HG03139 (cell line): ENCODE measurements at regions not wholly inside any gene's neighbourhood (a gene's known extent, or its start where the extent isn't known, plus 50 kb on each side); places are given as distances from the start of the nearest gene placed in this dataset.

Experiments used
- ATAC-seq: cut with Tn5 transposase; IDR thresholded peaks from one replicate; pipeline ENCODE4 v1.9.1; 2021; ENCODE audit not compliant: unreplicated experiment

DNA sequence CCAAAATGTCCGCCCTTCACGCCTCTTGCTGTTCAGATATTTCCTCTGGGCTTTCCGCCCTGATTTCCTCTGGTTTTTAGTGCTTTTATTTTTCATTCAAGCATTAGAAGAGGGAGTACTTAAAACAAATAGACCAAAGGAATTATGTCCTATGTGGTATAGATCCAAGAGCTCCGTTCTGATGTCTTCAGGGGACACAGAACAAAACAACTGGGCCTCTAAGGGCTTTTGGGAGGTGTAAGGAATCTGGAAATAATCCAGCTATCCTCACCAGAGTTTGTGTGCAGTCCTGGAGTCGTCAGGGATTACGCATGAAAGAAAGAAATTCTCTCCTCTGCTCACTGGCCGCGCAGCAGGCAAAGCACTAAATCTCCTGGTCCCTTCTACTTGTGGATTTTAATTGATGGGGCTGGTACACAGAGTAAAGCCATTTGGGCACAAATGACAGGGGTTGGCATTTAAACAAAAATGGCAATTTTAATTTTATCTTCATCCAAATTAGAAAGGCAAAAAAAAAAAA lies 999.2 kb downstream of the ADGRL3 start:
- no peak for ATAC-seq

DNA sequence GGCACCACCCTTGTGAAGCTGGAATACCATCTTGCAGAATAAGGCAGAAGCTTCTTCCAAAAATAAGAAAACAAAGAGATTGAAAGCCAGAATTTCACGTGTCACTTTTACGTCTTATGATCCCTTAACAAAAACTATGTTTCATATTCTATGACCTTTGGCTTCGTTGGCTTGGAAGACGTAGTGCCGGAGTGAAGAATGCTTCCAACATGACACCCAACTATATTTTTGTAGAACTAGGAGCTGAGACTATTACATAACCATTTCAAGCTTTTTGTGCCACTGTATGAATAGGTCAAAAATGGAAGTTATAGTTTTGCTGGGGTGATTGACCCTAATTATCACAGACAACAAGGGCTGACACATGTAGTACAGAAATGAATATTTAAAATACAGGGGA lies 996.2 kb downstream of the ADGRL3 start:
- ATAC-seq, result no peak

DNA sequence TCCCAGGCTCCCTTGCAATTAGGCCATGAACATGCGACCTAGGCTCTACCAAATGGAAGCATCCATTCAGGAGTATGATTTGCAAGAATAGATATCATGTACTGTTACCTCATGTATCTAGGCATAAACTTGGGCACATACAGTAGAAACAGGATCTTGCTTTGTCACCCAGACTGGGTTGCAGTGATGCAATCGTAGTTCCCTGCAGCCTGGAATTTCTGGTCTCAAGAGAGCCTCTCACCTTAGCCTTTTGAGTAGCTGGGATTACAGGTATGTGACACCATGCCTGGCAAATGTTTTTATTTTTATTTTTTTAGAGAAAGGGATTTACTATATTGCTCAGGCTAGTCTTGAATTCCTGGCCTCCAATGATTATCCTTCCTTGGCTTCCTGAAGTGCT lies 994.2 kb downstream of the ADGRL3 start:
- no peak for ATAC-seq

DNA sequence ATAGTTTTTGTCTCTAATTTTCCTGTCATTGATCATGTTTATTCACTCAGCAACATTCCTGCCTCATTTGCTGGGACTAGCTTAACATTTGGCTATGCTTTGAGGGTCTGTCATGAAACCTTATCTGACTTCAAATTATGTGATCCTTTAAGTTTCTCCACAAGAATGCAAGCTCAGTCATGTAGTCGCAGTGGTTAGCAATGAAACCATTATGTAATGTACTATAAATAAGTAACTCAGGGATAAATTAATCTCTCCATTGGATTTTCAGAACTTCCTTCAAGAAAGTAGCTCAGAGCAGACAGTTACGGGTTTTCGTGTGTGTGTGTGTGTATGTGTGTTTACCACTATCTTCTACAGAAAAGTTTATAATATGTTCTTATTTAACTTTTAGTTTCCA lies 993.6 kb downstream of the ADGRL3 start:
- ATAC-seq, result no peak

DNA sequence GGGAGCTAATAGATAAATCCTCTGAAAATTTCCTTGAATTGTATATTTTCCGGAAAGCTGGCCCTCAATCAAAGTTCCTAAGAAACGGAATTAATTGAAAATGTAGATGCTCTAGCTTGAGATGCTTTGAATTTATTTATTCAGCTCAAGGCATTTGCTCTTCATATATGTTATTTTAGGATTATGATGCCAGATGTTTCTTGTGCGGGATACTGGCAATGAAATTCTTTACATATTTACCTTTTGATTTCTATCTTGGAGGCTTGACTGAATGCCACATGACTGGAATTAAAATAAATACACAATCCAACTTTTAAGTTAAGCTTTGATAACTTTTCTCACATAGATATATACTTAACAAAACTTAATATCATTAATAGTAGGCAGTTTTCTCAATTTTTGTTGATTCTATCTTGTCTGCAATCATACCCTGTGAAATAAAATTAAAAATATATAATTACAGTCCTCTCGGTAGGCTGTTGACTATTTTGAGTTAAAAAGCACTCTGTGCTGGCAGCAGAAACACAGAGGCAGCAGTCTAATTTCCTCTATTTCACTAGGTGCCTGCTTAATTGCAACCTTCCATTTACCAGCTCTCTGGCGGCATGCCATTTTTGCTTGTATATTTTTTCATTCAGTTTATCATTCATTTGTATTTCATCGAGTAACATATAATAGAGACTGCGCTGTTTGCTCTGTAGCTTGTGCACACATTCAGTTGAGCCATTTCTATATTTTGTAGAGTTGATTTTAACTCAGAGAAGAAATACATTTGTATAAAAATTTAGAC lies 991.5 kb downstream of the ADGRL3 start:
- ATAC-seq, result no peak

DNA sequence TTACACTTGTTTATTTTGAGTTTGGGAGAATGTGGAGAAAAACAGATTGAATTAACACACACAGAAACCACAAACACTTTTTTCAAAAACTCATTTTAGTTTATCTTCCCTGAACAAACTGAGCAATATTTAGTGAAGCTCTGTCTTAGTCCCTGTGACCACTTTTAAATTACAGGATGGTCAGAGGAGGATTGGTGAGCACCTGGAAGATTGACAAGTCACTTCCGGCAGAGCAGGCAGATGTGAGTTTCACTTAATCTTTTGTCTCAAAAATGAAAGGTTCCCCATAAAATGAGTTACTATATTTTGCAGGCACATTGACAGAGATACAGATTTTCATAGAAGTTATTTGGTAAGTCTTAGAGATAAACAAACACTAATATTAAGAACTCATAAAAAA lies 970.1 kb downstream of the ADGRL3 start:
- no peak for ATAC-seq

DNA sequence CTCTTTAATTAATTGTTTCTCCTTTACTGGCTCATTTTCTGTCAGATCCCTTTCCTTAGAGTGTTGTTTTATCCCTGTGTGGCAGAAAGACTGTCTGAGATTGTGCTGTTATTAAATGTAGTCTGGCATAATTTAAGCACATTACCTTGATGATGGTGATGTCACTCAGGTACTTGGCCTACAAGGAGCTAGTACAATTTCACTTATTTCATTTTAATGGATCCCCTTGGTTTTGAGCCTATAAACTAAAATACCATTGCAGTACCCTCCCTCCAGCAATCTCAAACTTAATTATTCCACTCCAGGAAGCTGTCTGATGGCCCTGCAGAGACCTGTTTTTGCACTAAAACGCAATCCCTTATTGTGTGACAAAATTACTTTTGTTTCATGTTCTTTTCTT lies 968.6 kb downstream of the ADGRL3 start:
- ATAC-seq, result no peak

DNA sequence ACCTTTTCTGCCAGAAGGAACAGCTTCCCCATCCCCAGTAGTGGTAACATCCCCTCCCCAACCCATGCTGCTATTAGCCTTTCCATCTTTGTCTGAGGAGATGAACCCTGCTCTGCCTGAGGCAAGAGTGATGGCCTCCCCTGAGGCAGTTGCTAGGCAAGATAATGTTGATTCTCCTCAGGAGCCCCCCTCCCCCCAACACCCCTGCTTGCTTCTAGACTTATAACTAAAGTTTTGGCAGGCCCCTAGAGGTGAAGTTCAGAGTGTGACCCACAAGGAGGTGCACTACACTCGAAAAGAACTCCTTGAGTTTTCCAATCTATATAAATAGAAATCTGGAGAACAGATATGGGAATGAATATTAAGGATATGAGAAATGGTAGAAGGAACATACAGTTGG lies 962.5 kb downstream of the ADGRL3 start:
- no peak for ATAC-seq

DNA sequence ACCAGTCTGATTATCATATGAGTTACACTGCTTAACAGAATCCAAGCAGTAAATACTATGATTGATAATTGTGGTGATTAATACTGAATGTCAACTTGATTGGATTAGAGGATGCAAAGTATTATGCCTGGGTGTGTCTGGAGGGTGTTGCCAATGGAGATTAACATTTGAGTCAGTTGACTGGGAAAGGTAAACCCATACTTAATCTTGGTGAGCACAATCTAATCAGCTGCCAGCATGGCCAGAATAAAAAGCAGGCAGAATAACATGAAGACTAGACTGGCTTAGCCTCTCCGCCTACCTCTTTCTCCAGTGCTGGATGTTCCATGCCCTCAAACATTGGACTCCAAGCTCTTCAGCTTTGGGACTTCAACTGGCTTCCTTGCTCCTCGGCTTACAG lies 961.3 kb downstream of the ADGRL3 start:
- no peak for ATAC-seq

DNA sequence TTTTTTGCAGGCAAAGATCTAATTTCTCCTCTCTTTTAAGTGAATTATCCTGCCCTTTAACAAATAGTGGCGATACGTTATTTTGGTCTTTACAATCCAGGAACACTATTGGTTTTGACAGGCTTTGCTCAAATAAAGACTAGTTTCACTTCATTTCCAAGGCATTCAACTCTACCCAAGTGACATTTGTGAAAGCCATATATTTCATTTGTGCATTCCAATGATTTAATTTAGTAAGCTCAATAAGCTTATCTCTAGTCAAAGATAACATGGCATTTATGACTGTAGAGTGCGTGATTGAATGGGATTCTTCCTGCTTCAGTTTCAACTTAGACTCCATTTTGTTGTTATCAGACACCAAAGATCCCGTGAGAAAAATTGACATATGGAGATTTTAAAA lies 959.8 kb downstream of the ADGRL3 start:
- ATAC-seq, result no peak

DNA sequence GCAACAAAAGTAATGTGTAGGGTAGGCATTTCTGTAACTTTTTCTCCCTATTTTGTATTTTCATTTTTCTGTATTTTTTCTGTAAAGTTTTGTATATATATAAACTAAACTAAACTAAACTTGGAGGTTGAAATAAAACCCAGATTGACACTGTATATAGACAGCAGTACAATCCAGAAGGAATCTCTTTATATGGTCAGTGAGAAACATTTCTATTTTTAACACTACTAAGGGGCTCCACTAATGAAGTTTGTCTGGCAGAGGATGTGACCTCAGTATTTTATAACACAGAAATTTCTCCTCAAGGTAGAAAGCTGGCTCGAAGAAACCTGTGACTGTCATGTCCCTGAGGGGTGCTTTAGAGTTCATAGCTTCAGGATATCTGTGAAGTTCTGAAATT lies 959.2 kb downstream of the ADGRL3 start:
- ATAC-seq, result no peak

DNA sequence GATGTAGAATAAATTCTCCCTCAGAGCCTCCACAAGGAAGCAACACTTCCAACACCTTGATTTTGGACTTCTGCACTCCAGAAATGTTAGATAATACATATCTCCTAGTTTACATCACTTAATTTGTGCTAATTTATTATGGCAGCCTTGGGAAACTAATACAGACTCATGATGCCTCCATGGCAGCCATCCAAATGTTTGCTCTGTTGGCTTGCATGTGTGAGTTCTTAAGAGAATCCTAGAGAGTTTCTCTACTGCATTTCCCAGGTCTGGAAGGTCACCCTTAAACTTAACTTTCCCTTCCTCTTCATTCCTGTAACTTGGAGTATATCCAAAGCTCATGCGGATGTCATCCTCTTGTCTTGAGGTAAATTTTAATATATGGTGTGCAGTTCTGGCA lies 956.1 kb downstream of the ADGRL3 start:
- no peak for ATAC-seq

DNA sequence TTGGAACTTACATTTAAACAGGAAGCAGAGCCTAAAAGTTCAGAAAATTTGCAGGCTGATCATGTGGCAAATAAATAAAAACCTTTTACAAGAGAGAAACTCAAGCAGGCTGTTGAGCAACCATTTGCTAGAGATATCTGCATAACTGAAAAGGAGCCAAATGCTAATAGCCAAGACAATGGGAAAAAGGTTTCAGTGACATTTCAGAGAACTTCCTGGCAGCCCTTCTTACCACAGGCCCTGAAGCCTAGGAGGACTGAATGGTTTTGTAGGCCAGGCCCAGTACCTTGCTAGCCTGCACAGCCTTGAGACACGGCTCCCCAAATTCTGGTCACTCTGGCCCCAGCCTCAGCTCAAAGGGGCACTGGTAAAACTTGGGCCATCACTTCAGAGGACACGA lies 945.1 kb downstream of the ADGRL3 start:
- ATAC-seq, result no peak

DNA sequence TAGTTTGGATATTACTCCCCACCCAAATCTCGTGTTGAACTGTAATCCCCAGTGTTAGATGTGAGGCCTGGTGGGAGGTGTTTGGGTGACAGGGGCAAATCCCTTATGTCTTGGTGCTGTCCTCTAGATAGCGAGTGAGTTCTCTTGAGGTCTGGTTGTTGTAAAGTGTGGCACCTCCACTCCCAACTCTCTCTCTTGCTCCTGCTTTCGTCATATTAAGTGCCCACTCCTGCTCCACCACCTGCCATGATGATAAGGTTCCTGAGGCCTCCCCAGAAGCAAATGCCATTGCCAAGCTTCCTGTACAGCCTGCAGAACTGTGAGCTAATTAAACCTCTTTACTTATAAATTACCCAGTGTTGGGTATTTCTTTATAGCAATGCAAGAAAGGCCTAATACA lies 944.3 kb downstream of the ADGRL3 start:
- no peak for ATAC-seq

DNA sequence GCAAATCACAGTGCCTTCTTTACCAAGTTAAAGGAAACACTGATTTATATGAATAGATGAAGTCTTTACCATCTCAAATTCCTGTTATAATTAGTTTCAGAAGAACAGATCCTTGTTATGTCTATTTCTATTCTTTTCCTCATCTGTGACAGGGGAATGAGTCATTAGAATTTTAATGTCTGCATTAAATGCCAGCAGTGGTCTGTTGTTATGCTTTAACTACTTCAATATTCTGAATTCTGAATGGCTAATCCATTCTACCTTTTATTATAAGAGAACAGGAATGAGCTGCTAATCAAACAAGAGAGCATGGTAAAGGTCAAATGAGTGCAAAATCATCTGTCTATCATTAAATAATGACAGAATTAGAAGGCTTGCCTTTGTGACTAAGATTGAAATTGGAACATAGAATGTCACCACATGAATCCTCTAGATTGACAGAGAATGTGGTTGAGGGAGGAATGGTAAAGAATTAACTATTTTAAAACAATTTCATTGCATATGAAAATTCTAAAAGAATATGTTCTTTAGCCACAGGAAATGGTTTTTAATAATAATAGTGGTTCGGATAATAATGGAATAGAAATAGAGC lies 935.5 kb downstream of the ADGRL3 start:
- no peak for ATAC-seq

DNA sequence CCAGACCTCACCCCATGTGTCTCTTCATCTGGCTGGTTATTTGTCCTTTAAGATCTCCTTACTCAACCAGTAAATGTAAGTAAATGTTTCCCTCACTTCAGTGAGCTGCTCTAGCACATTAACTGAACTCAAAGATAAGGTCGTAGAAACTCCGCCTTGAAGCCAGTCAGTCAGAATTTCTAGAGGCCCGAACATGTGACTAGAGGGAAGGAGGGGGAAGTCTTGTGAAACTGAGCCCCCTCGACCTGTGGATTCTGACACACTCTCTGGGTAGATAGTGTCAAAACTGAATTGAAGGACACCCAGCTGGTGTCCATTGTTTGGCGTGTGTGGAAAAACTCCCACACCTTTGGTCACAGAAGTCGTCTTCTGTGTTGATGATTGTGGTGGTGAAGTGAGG lies 933.9 kb downstream of the ADGRL3 start:
- no peak for ATAC-seq

DNA sequence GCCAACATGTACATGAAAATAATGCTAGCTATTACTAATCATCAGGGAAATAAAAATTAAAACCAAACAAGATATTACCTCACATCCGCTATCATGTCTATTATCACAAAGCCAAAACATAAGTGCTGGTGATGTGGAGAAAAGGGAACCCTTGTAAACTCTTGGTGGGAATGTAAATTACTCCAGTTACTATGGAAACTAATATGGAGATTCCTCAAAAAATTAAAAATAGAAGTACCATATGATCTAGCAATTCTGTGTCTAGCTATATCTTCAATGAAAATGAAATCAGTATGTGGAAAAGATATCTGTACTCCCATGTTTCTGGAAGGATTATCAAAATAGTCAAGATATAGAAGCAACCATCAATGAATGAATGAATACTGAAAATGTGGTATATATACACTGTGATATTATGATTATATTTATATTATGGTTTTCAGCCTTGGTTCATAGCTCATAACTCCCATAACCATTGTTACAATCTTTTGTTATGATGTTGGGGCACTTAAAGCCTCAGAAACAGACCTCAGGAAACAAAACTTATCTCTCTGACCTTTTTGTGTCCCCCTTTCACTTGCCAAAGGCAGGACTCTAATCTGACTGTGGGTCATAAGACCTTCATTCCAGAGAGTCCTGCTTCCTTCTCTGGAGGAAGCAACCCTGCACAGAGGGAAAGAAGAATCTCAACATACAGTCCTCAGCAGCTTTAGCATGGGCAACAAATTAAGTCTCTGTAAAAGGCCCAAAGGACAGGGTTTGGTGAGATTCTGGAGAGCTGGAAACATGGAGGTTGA lies 933.2 kb downstream of the ADGRL3 start:
- ATAC-seq, result no peak

DNA sequence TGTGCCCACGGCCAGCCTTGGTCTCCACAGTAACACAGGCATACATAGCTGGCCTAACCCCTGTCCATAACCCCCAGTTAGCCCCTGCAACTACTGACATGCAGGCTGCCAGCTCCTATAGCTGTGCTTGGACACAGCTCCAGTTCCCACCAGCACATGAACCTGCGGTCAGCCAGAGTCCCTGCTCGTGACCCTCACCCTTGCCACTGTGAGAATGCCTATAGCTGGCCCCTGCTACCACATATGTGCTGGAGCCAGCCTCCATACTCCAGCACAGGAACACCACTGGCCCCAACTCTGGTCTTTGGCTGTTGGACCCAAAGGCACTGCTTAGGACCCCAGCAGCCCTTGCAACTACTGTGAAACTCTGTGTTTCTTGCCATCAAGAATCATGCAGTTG lies 930.9 kb downstream of the ADGRL3 start:
- no peak for ATAC-seq

DNA sequence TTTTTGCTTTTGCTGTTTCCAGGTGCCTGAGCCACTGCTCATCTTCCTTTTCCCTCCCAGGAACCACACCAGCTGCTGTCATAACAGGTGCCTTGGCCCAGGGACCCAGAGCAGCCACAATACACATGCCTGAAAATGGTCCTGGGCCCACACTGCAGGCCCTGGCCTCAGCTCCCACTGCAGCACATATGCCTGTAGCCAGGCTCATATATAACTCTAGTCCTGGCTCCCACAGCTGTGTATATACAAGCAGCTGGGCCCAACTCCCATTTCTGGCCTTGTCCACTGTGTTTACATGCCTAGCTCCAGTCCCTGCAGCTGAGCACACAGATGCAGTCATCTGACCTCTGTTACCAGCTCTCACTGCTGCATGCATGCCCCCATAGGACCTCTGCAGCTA lies 930.5 kb downstream of the ADGRL3 start:
- ATAC-seq, result no peak

DNA sequence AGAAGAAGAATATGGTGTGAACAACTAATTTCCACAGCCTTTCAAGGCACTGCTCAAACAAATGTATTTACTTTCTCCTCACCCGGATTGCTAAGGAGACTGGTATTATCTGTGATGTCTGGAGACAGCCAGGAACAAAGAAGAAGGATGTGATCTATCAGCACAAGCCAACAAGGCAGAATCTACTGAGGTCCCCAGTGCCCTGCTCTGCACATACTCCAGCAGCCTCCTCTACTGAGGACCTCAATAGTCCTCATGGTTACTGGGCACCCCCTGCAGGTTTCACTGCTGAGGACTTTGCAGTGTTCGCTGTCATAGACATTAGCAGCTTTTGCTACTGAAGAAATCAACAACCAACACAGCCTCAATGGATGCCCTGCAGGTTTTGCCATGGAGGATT lies 930.1 kb downstream of the ADGRL3 start:
- ATAC-seq, result no peak
